D721Med (cell line): ENCODE measurements at regions not wholly inside any gene's neighbourhood (a gene's known extent, or its start where the extent isn't known, plus 50 kb on each side); places are given as distances from the start of the nearest gene placed in this dataset.

Source experiments
- DNase-seq: peaks from one replicate; pipeline ENCODE4 v3.0.0; 2011; ENCODE audit warnings: low spot score; ENCODE audit not compliant: insufficient read length
- FAIRE-seq: peaks from 2 replicates; lab custom pipeline; 2011; peaks lifted over from hg19 to GRCh38; lab: Jason Lieb, UNC
- TF ChIP-seq, protein P1 (sequence below): IDR thresholded peaks from 2 replicates; pipeline ENCODE4 v1.5.1; 2012; ENCODE audit warnings: mild to moderate bottlenecking, control low read depth; ENCODE audit not compliant: insufficient read depth; ENCODE audit errors: missing control alignments

DNA sequence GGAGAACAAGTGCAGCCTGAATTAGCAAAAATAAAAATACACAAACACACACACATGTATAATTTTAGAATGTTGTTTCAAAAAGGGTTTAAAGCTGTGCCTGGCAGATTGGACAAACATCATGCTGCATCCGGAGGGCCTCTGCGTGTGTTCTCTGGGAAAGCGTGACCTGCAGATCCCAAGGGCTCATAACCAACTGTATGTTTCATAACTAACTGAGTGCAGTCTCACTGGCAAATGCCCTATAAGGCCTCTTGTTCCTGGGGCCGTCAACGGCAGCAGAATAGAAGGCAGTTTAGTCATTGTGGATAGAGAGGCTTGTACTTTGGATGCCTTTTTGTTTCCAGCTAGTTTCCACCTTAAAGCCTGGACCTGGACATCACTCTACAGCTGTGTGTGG, 243.8 kb upstream of the KIAA1217 start:
- TF ChIP-seq, protein P1, sequence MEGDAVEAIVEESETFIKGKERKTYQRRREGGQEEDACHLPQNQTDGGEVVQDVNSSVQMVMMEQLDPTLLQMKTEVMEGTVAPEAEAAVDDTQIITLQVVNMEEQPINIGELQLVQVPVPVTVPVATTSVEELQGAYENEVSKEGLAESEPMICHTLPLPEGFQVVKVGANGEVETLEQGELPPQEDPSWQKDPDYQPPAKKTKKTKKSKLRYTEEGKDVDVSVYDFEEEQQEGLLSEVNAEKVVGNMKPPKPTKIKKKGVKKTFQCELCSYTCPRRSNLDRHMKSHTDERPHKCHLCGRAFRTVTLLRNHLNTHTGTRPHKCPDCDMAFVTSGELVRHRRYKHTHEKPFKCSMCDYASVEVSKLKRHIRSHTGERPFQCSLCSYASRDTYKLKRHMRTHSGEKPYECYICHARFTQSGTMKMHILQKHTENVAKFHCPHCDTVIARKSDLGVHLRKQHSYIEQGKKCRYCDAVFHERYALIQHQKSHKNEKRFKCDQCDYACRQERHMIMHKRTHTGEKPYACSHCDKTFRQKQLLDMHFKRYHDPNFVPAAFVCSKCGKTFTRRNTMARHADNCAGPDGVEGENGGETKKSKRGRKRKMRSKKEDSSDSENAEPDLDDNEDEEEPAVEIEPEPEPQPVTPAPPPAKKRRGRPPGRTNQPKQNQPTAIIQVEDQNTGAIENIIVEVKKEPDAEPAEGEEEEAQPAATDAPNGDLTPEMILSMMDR = no peak
- no peak for DNase-seq
- no peak for FAIRE-seq

DNA sequence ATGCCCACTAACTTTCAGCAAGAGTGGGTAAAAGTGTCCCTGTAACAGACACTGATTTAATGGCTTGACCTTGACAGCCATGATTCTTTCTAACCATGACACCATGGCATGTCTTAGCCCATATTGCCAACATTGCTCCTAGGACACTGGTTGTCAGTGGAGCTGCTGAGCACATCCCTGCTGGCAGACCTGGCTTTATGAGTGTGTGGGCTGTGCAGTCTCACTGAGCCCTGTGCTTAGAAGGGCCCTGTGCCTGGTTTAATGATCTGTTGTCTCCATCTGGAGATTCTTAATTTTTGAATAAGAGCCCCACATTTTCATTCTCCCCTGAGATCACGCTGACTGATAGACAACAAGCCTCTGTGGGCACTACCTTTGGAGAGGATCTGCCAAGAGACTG, 243.1 kb upstream of the KIAA1217 start:
- TF ChIP-seq, protein P1 = no peak
- DNase-seq (no peak), FAIRE-seq (no peak)

DNA sequence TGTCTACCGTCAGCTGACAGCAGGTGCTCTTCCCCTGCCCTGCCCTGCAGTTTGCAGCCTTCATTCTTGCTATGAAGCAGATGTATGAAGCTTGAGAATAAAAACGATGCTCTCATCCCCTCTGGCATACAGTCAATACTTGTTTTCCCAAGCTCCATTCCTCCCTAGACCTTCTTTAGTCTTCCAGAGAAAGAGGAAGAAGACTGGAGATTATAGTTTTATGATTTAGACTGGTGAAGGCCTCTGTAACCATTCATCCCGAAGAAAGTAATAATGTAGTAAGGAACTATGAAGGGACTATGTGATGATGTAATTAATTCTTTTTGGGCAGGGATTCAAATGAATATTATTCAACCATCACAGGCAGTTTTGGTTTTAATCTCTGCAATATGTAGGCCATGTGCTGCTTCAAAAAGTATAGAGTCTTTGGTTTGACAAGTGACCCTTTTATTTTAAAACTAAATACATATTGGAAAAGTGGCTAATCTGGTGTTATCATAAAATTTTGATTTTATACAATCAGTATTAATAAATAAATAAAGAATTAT, 242.4 kb upstream of the KIAA1217 start:
- TF ChIP-seq, protein P1 = no peak
- no peak for FAIRE-seq
- no peak for DNase-seq

DNA sequence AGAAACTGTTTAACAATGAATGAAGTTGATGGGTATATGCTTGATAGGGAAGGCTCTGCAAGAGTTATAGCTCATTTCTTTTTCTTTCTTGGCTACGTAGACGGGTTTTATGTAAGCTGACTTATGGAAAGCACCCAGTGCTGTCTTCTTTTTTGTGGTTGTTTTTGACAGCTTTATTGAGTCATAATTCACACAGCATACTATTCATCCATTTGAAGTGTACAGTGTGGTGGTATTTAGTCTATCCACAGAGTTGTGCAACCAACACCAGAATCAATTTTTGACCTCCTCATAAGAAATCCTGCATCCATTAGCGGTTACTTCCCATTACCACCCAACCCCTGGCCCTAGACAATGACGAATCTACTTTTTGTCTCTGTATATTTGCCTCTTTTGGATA, 240.6 kb upstream of the KIAA1217 start:
- no peak for DNase-seq
- TF ChIP-seq, protein P1 = no peak
- FAIRE-seq = no peak

DNA sequence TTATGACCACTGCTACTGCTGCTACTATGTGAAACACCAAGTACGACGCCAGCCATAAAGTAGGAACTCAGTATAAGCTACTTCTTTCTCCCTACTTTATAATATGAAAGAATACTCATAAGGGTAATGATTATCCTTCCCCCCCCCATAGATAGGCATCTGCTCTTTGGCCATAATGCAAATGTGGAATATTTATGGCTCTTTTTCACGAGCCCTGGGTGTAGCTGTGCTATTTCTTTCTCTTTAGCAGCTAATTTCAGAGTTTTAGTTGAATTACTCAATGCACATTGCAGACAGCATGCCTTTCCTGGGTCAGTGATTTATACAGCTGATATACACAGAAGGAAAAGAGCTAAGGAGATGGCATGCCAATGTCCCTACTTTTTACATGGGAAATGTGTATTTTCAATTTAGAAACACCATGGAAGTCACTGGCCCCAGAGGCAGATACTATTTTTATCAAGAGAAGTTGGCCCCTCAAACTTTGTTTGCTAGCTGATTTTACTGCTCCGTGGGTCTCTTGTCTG, 234.1 kb upstream of the KIAA1217 start:
- no peak for DNase-seq
- TF ChIP-seq, protein P1 = no peak
- no peak for FAIRE-seq

DNA sequence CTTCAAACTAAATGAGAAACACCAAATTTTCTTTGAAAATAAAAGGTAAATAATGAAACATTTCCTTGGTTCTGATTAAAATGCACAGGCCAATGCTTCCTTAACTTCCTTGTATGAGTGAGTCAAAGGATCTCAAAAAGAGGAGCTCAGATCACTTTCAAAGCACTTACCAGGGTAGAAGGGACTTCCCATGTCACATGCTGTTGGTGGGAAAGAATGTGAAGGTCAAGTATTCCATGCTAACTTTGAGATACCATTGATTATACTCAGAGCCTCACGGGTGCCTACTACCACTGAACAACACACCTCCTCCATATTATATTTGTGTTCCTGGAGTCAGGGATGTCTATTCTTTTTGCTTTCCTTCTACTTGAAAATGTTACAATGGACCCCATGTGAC, 233.5 kb upstream of the KIAA1217 start:
- TF ChIP-seq, protein P1 = no peak
- DNase-seq = no peak
- FAIRE-seq = no peak

DNA sequence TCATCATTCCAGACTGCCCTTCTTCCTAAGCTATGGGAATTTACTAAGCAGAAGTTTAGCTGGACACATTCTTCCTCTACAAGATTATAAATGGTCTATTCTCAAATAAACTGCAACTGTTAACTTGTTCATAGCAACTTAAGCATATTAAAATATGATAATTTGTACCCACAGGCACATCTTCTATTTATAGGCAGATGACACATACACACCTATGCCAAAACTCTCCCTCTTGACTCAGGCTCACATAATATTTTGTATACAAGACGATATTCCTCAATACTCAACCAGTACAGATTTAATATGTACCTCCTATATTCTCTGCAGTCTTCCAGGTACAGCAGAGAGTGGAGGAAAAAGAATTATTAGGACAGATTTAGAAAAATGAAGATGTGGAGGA, 232.7 kb upstream of the KIAA1217 start:
- TF ChIP-seq, protein P1 = no peak
- FAIRE-seq = no peak
- no peak for DNase-seq
